GM19099 (cell line): ENCODE measurements at regions not wholly inside any gene's neighbourhood (a gene's known extent, or its start where the extent isn't known, plus 50 kb on each side); places are given as distances from the start of the nearest gene placed in this dataset.

ENCODE experiments used
- POLR2A ChIP-seq: IDR thresholded peaks from 3 replicates; pipeline ENCODE4 v1.6.1; 2011; ENCODE audit warnings: low read depth; ENCODE audit not compliant: insufficient read length; ENCODE audit errors: extremely low read depth

DNA sequence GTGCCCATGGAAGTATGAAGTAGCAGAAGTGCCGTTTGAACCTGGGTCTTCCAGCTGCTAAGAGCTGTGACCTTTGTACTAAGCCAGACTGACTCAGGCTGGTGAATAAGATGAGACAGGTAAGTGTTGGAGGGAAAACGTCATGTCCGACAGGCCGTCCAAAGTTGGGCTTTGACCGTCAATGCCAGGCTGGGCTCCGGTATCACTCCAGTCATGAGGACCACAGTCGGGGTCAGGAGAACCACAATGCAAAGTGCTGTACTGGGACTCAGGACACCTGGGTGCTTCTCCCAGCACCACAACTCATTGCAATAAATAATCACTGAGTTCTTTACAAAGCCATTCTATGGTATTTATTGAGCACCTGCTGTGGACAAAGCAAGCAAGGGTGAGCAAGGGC, 268.6 kb downstream of the HAPSTR1 start:
- no peak for TF ChIP-seq POLR2A

DNA sequence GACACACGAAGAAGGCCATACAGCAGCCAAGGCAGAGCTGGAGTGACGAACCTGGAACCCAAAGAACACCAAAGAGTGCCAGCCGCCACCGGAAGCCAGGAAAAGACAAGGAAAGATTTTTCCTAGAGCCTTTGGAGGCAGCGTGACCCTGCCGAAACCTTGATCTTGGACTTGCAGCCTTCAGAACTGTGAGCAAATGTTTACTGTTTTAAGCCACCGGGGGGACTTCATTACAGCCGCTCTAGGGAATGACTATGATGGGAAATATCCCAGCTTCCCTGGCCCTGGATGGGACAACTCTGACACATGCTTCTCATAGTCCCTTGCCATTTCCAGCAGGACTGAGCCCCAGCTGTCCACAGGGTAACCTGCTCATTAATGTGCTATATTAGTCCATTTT, 270.6 kb downstream of the HAPSTR1 start:
- no peak for TF ChIP-seq POLR2A

DNA sequence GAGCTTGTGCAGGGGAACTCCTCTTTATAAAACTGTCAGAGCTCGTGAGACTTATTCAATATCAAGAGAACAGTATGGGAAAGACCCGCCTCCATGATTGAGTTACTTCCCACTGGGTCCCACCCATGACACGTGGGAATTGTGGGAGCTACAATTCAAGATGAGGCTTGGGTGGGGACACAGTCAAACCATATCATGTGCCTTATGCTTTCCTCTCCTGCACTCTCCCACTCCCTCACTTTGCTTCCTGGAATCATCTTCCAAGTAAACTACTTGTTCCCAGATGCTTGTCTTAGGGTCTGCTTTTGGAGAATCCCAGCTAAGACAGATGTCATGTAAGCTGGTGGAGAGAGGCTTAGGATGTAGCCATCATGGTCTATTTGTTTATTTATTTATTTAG, 271.2 kb downstream of the HAPSTR1 start:
- TF ChIP-seq POLR2A: no peak

DNA sequence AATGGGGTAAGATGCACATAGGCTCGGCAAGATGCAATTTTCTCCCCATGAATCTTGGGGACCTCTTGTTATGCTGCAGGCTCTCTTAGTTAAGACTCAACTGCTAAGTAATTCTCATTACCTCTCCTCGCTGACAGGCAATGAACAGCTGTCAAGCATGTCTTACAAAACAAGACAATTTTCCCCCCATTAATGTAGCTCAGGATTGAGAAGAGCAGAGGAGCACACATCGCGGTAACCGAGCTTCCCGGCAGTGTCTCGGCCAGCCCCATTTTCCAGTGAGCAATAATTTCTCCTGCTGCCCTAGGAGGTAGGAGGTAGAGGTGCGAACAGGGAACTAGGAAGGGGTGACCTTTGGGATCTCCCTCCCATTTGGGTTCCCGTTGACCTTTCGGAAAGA, 272.1 kb downstream of the HAPSTR1 start:
- TF ChIP-seq POLR2A: no peak

DNA sequence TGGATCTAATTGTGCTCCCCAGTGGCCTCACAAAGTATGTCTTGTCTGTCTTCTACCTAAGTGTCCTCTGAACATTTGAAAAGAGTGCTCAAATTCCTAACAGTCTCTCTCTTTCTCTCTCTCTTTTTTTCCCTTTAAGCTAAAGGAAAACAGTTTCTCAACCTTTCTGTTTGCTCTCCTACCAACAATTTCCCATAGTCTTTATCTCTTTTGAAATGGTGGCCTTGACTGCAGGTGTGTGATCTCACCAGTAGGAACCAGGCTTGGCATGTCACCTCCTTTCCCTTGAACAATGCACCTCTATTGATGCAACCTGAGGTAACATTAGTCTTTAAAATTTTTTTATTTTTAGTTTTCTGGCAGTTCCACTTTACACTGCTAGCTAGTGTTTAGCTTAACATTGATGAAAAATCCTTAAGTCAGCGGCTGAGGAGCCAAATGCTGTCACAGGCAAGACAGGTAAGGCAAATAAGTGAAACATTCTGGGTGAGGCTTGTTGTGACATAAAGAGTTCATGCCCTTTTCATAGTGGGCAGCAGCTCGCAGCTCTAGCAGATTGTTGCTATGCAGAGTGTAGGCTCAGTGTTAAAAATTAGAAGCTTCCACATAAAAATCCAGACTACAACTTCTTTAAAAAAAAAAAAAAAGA, 273.4 kb downstream of the HAPSTR1 start:
- TF ChIP-seq POLR2A: no peak

DNA sequence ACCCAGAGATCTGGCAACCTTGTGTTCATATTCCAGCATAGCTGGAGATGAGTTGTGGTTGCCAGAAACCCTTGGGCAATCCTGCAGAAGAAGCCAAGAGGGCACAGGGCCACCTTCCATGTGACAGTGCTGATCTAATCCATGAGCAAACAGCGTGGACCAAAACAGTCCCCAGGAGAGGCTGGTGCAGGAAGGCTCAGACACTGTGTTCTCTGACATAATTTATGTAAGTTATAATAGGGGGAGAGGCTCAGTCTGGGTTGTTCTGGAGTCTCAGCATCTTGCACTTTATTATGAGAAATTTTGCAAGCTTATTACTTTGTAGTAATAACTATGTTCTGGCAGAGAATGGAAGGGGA, 273.9 kb downstream of the HAPSTR1 start:
- no peak for TF ChIP-seq POLR2A

DNA sequence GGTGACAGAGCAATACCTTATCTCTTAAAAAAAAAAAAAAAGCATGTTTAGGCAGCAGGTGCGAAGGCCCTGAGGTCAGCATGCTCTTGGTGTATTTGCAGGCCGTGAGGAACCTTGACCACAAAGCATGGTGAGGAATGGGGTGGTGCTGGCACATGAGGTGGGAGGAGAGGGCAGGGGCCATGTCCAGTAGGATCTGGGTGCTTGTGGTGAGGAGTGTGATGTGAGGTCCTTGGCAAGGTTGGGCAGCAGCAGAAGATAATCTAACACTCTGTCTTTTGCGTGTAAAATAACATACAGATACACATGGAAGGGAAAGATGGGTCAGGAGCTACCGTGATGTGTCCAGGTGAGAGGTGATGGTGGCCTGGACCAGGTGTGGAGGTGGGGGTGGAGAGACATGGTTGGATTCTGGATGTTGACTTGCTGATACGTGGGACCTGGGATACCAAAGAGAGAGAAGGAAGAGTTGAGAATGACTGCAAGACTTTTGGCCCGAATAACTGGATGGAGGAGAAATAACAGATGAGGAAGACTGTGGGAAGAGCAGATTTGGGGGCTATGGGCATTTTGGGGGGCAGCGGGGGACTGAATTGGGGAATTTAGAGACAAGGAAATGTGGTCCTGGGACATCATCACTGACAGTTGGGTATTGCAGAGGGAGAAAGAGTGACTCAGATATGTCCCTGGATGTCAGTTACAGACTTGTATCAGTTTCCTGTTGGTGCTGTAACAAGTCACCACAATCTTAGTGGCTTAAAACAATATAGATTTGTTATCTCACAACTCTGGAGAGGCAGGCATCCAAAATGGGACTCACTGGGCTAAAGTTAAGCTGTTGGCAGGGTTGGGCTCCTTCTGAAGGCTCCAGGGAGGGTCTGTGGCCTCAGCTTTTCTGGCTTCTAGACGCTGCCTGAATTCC, 274.9 kb downstream of the HAPSTR1 start:
- no peak for TF ChIP-seq POLR2A

DNA sequence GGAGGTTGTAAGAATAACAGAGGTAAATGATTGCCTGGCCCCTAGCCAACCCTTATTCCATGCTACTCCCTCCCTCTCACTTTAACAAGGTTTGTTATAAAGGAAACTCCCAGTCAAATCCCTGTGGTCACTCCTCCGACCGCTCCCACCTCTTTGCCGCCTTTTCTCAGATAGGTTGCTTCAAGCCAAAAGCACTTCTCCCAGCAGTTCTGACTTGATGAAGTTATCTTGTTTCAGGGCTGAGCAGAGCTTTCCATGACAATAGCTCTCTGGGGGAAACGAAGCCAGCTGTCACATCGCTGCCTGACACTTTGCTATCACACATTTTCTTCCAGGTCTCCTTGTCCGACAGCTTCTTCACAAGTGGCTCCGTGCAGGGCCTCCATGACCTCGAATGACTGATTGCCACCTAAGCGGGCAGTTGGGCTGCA, 278.6 kb downstream of the HAPSTR1 start:
- no peak for TF ChIP-seq POLR2A

DNA sequence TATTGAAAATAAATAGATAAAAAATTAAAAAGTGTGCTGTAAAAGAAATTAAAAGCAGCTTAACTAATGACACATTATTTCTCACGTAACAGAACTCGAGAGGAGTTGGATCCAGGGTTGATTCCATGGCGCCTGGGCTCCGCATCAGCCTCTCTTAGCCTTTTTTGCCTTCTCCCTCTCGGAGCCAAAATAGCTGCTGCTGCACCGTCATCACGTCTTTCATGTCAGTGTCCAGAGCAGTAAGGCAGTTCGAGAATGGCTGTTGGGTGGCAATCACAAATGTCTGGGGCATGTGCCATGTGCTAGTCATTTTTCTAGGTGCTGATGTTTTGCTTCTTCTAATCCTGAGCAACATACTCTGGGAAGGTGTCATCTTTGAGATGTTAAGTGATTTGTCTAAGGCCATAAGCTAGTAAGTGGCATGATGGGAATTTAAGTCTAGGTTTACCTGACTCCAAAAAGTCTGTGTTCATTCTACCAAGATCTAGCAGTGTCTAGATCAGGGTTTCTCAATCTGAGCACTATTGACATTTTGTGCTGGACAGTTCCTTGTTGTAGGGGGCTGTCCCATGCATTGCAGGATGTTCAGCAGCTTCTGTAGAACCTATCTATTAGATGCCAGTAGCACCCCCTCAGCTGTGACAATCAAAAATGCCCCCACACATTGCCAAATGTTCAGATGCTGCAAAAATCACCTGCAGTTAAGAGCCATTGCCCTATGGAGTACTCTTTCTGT, 280.4 kb downstream of the HAPSTR1 start:
- TF ChIP-seq POLR2A: no peak

DNA sequence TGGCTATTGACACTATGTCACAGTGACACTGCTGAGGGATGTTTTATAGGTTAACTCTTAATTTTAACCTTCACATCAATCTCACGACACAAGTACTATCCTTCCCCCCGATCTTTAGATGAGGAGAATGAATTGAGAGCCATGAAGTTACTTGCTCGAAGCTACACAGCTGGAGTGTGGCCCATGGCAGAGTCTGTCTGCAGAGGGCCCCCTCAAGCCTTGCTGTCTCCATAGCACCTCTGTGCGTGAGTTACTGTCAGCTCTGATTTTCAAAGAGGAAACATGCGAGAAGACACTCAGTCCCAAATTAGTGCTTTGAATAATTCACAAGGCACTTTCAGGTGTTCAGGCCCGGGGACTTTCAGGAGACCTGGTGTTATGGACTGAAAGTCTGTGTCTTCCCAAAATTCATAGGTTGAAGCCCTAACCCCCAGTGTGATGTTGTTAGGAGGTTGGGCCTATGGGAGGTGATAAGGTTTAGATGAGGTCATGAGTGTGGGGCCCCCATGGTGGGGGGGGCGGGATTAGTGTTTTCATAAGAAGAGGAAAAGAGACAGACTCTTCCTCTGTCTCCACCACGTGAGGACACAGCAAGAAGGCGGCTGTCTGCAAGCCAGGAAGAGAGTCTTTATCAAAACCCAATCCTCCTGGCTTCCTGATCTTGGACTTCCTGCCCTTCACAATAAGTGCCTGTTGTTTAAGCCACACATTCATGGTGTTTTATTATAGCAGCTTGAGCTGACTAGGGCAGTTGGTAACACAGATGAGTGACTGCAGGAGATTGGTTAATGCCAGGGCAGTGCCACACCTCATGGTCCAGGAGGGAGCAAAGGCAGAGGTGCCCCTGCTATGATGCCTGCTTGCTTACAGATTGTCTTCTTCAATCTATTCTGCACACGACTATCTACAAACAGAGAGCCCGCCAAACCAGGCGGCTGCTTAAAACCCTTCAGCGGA, 281.8 kb downstream of the HAPSTR1 start:
- TF ChIP-seq POLR2A: no peak

DNA sequence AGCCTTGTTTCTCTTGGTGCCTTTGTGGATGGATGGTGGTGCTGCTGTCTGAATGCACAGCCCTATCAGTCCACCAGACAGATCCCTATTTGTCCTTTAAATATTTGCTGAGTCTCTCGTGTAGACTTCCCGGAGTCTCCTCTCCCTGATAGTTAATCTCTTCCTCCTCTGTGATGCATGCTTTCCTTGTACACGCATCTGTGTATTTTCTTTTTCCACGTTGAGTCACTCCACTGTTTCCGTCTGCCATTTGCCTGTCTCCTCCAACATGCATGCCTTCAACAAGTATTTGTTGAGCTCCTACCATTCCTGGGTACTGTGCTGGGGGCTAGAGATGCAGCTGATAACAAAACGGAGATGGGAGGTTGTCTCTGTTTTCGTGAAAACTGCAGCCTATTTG, 282.6 kb downstream of the HAPSTR1 start:
- TF ChIP-seq POLR2A: no peak

DNA sequence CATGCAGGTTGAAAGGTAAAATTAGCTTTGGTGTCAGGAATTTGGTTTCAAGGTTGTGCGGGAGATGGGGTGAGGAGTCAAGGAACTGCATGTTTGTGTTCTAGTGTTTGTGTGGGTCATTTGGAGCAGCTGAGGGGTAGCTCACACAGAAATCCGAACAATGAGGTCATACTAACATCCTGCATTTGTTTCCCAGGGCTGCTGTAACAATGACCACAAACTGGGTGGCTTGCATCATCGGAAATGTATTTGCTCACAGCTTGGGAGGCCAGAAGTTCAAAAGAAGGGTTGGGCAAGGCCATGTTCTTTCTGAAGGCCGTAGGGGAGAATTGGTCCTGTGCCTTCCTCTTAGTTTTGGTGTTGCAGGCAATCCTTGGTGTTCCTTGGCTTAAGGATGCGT, 287.4 kb downstream of the HAPSTR1 start:
- TF ChIP-seq POLR2A: no peak

DNA sequence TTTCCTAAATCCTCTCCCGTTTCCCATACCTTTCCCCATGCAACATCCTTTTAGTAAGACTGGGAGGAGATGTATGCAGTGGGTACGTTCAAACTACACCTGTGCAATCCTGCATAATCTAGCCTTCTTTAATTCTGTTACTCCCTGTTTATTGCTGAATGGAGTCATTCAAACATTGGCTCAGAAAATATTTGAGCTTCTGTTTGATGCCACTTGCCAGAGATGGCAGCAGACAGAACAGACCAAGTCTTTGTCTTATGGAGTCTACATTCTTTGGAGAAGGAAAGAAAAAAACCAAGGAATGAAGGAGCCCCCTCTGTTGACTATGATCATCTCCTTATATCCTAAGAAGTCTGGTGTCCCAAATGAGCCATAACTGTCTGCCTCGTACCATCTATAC, 288.8 kb downstream of the HAPSTR1 start:
- TF ChIP-seq POLR2A: no peak

DNA sequence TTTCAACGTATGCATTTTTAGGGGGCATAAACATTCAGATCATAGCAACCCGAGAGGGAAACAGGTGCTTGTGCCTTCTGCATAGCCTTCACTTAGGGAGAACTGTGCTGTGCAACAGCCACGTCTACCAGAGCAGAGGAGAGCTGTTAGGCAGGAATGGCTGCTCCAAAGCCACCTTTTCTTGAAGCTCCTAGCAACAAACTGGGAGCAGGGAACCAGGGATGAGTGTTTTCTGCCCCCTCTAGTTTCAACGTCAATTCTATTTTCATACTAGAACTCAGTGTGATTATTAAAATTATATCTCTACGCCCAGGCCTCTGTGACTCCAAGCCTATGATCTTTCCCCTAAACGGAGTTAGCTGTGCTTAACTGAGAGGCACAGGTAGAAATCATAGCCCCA, 290.0 kb downstream of the HAPSTR1 start:
- TF ChIP-seq POLR2A: no peak
